ENCODE measurements at regions not wholly inside any gene's neighbourhood (a gene's known extent, or its start where the extent isn't known, plus 50 kb on each side); places are given as distances from the start of the nearest gene placed in this dataset.
"Not testable (repeated sequence)": the region's sequence is repeated elsewhere in the genome, so short reads cannot be mapped to it uniquely, and the experiment has no call there.

GRCh38 chr9:105021917-105022316, 94.0 kb upstream of the ABCA1 start:
- no peak for DNase-seq (ENCODE audit: low read depth in 2 of 2, low spot score in 1 of 2)

GRCh38 chr9:105022545-105022944, 94.6 kb upstream of the ABCA1 start:
- not testable (repeated sequence) for DNase-seq (ENCODE audit: low read depth in 2 of 2, low spot score in 1 of 2)

GRCh38 chr9:105023788-105024187, 95.8 kb upstream of the ABCA1 start:
- DNase-seq (ENCODE audit: low read depth in 2 of 2, low spot score in 1 of 2): no peak

GRCh38 chr9:105024529-105024928, 96.6 kb upstream of the ABCA1 start:
- DNase-seq (ENCODE audit: low read depth in 2 of 2, low spot score in 1 of 2): no peak

GRCh38 chr9:105026451-105026850, 98.5 kb upstream of the ABCA1 start:
- DNase-seq (ENCODE audit: low read depth in 2 of 2, low spot score in 1 of 2): no peak

GRCh38 chr9:105027084-105027483, 99.1 kb upstream of the ABCA1 start:
- DNase-seq (ENCODE audit: low read depth in 2 of 2, low spot score in 1 of 2): no peak

GRCh38 chr9:105030285-105030684, 102.3 kb upstream of the ABCA1 start:
- no peak for DNase-seq (ENCODE audit: low read depth in 2 of 2, low spot score in 1 of 2)

- DNase-seq (ENCODE audit: low read depth in 2 of 2, low spot score in 1 of 2): no peak
These were observed 109.2 kb upstream of the ABCA1 start for GRCh38 chr9:105037139-105037538.

- no peak for DNase-seq (ENCODE audit: low read depth in 2 of 2, low spot score in 1 of 2)
These were observed 110.1 kb upstream of the ABCA1 start for GRCh38 chr9:105038051-105038450.

GRCh38 chr9:105039175-105039799, 111.3 kb upstream of the ABCA1 start:
- DNase-seq (ENCODE audit: low read depth in 2 of 2, low spot score in 1 of 2): no peak

GRCh38 chr9:105043370-105043936, 115.5 kb upstream of the ABCA1 start:
- DNase-seq (ENCODE audit: low read depth in 2 of 2, low spot score in 1 of 2): no peak

- DNase-seq (ENCODE audit: low read depth in 2 of 2, low spot score in 1 of 2): no peak
These were observed 116.6 kb upstream of the ABCA1 start for GRCh38 chr9:105044518-105044917.

- DNase-seq (ENCODE audit: low read depth in 2 of 2, low spot score in 1 of 2): no peak
These were observed 119.2 kb upstream of the ABCA1 start for GRCh38 chr9:105046907-105047741.

GRCh38 chr9:105047742-105048041, 119.7 kb upstream of the ABCA1 start:
- no peak for DNase-seq (ENCODE audit: low read depth in 2 of 2, low spot score in 1 of 2)

- DNase-seq (ENCODE audit: low read depth in 2 of 2, low spot score in 1 of 2): no peak
These were observed 120.4 kb upstream of the ABCA1 start for GRCh38 chr9:105048331-105048730.

- DNase-seq (ENCODE audit: low read depth in 2 of 2, low spot score in 1 of 2): no peak
These were observed 122.3 kb upstream of the ABCA1 start for GRCh38 chr9:105050296-105050695.

- DNase-seq (ENCODE audit: low read depth in 2 of 2, low spot score in 1 of 2): no peak
These were observed 123.9 kb upstream of the ABCA1 start for GRCh38 chr9:105051897-105052296.

GRCh38 chr9:105052346-105052745, 124.4 kb upstream of the ABCA1 start:
- no peak for DNase-seq (ENCODE audit: low read depth in 2 of 2, low spot score in 1 of 2)

GRCh38 chr9:105053209-105053652, 125.3 kb upstream of the ABCA1 start:
- no peak for DNase-seq (ENCODE audit: low read depth in 2 of 2, low spot score in 1 of 2)

- DNase-seq (ENCODE audit: low read depth in 2 of 2, low spot score in 1 of 2): no peak
These were observed 126.5 kb upstream of the ABCA1 start for GRCh38 chr9:105054491-105054890.

GRCh38 chr9:105055917-105056316, 128.0 kb upstream of the ABCA1 start:
- no peak for DNase-seq (ENCODE audit: low read depth in 2 of 2, low spot score in 1 of 2)

- DNase-seq (ENCODE audit: low read depth in 2 of 2, low spot score in 1 of 2): no peak
These were observed 129.6 kb upstream of the ABCA1 start for GRCh38 chr9:105057551-105057950.
